ENCODE measurements at regions not wholly inside any gene's neighbourhood (a gene's known extent, or its start where the extent isn't known, plus 50 kb on each side); places are given as distances from the start of the nearest gene placed in this dataset.

- DNase-seq (ENCODE audit: low read depth): no peak
- TF ChIP-seq, protein P1, sequence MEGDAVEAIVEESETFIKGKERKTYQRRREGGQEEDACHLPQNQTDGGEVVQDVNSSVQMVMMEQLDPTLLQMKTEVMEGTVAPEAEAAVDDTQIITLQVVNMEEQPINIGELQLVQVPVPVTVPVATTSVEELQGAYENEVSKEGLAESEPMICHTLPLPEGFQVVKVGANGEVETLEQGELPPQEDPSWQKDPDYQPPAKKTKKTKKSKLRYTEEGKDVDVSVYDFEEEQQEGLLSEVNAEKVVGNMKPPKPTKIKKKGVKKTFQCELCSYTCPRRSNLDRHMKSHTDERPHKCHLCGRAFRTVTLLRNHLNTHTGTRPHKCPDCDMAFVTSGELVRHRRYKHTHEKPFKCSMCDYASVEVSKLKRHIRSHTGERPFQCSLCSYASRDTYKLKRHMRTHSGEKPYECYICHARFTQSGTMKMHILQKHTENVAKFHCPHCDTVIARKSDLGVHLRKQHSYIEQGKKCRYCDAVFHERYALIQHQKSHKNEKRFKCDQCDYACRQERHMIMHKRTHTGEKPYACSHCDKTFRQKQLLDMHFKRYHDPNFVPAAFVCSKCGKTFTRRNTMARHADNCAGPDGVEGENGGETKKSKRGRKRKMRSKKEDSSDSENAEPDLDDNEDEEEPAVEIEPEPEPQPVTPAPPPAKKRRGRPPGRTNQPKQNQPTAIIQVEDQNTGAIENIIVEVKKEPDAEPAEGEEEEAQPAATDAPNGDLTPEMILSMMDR (IDR thresholded peaks at IDR 0.05; ENCODE audit: low read depth, low read length): no peak
- TF ChIP-seq MYC (IDR thresholded peaks at IDR 0.05; ENCODE audit: low read depth, low read length) (no peak), MAX (IDR thresholded peaks at IDR 0.05; ENCODE audit: low read depth, low read length) (no peak), POLR2A (IDR thresholded peaks at IDR 0.05; ENCODE audit: extremely low read depth, insufficient read length) (no peak)
- H3K4me3 ChIP-seq (ENCODE audit: low read depth, low read length): no peak overlapping the region
Measured at GRCh38 chr7:92997719-92998118, 120.1 kb downstream of the SAMD9 start.

DNA sequence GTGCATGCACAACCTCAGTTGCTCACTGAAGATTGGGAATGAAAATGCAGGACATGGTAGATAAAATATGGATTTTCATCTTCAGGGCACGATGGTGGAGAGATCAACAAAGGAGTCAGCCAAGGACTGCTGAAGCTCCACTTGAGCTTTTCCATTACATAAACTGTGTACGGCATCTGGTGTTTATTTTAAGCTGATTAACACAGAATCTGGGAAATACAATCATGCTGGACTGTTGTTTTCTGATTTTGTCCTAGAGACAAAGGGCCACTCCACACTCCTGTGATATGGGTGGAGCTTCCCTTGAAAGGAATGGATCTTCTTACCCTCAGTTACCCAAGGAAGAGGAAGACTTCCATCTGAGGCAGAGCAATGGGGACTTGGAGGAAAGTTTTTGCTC, 120.6 kb downstream of the SAMD9 start:
- DNase-seq (ENCODE audit: low read depth): no peak

GRCh38 chr7:92994901-92995300, 122.9 kb downstream of the SAMD9 start:
- TF ChIP-seq MYC (IDR thresholded peaks at IDR 0.05; ENCODE audit: low read depth, low read length): no peak
- TF ChIP-seq, protein P1 (IDR thresholded peaks at IDR 0.05; ENCODE audit: low read depth, low read length): no peak
- no peak for TF ChIP-seq POLR2A (IDR thresholded peaks at IDR 0.05; ENCODE audit: extremely low read depth, insufficient read length)
- no peak for TF ChIP-seq MAX (IDR thresholded peaks at IDR 0.05; ENCODE audit: low read depth, low read length)
- H3K4me3 ChIP-seq (ENCODE audit: low read depth, low read length): no peak overlapping the region
- DNase-seq (ENCODE audit: low read depth): no peak

More for the DNA sequence above, 120.6 kb downstream of the SAMD9 start:
- H3K4me3 ChIP-seq (ENCODE audit: low read depth, low read length): no peak overlapping the region
- no peak for TF ChIP-seq POLR2A (IDR thresholded peaks at IDR 0.05; ENCODE audit: extremely low read depth, insufficient read length)
- TF ChIP-seq MAX (IDR thresholded peaks at IDR 0.05; ENCODE audit: low read depth, low read length): no peak
- TF ChIP-seq, protein P1 (IDR thresholded peaks at IDR 0.05; ENCODE audit: low read depth, low read length): no peak
- TF ChIP-seq MYC (IDR thresholded peaks at IDR 0.05; ENCODE audit: low read depth, low read length): no peak

DNA sequence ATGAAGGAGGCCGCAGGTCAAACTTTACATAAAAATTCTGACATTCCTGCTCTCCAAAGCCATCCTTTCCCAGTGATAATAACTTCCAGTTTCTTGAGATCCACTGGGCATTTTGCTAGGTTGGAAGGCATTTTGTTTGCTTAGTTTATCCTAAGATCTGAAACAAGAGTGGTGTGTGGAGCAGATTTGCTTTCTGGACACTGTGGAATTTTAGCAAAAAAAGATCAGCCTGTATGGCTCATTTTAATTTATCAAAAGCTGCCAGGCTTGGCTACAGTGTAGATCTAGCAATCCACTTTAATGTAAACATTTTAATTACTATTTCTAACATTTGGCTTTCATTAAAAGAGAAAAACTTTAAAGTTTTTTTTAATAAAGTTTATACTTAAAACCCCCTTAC, 124.8 kb downstream of the SAMD9 start:
- TF ChIP-seq POLR2A (IDR thresholded peaks at IDR 0.05; ENCODE audit: extremely low read depth, insufficient read length) (no peak), MYC (IDR thresholded peaks at IDR 0.05; ENCODE audit: low read depth, low read length) (no peak), MAX (IDR thresholded peaks at IDR 0.05; ENCODE audit: low read depth, low read length) (no peak)
- TF ChIP-seq, protein P1 (IDR thresholded peaks at IDR 0.05; ENCODE audit: low read depth, low read length): no peak
- DNase-seq (ENCODE audit: low read depth): no peak
- no peak overlapping the region for H3K4me3 ChIP-seq (ENCODE audit: low read depth, low read length)

GRCh38 chr7:92992483-92992882, 125.3 kb downstream of the SAMD9 start:
- TF ChIP-seq POLR2A (IDR thresholded peaks at IDR 0.05; ENCODE audit: extremely low read depth, insufficient read length) (no peak), MAX (IDR thresholded peaks at IDR 0.05; ENCODE audit: low read depth, low read length) (no peak), MYC (IDR thresholded peaks at IDR 0.05; ENCODE audit: low read depth, low read length) (no peak)
- TF ChIP-seq, protein P1 (IDR thresholded peaks at IDR 0.05; ENCODE audit: low read depth, low read length): no peak
- no peak for DNase-seq (ENCODE audit: low read depth)
- no peak overlapping the region for H3K4me3 ChIP-seq (ENCODE audit: low read depth, low read length)

GRCh38 chr7:92991190-92991589, 126.6 kb downstream of the SAMD9 start:
- H3K4me3 ChIP-seq (ENCODE audit: low read depth, low read length): no peak overlapping the region
- no peak for DNase-seq (ENCODE audit: low read depth)
- no peak for TF ChIP-seq MAX (IDR thresholded peaks at IDR 0.05; ENCODE audit: low read depth, low read length)
- TF ChIP-seq, protein P1 (IDR thresholded peaks at IDR 0.05; ENCODE audit: low read depth, low read length): no peak
- TF ChIP-seq POLR2A (IDR thresholded peaks at IDR 0.05; ENCODE audit: extremely low read depth, insufficient read length): no peak
- no peak for TF ChIP-seq MYC (IDR thresholded peaks at IDR 0.05; ENCODE audit: low read depth, low read length)
